ENCODE measurements at regions not wholly inside any gene's neighbourhood (a gene's known extent, or its start where the extent isn't known, plus 50 kb on each side); places are given as distances from the start of the nearest gene placed in this dataset.

- H3K27me3 ChIP-seq, result no peaks in the 10 kb centered on the region
- no peaks in the 10 kb centered on the region for H3K4me1 ChIP-seq (ENCODE audit: insufficient read depth)
- intact Hi-C loops (cut with DNase I), result no loop called here
- H3K9me3 ChIP-seq, result no peaks in the 10 kb centered on the region
- H3K36me3 ChIP-seq, result no peaks in the 10 kb centered on the region
- H3K27ac ChIP-seq, result no peak overlapping the region
- H3K4me3 ChIP-seq, result no peak overlapping the region
- no peak for DNase-seq
- WGBS, 3 donors, result 61 to 71% (median 70%) methylated on average over 3 of the region's 3 CpGs
- TF ChIP-seq EP300 (IDR thresholded peaks at IDR 0.05), result no peak
- no peak for TF ChIP-seq CTCF (IDR thresholded peaks at IDR 0.05)
- no peak for TF ChIP-seq POLR2A (IDR thresholded peaks at IDR 0.05)
Observed at GRCh38 chr4:111991797-111992196, 153.5 kb upstream of the FAM241A start.

- 19 to 26% (median 24%) methylated on average over 7 of the region's 7 CpGs for WGBS, 3 donors
- intact Hi-C loops (cut with DNase I), result no loop called here
- Histone ChIP-seq H3K27me3 (no peaks in the 10 kb centered on the region), H3K9me3 (no peaks in the 10 kb centered on the region), H3K4me3 (no peak overlapping the region), H3K36me3 (no peaks in the 10 kb centered on the region), H3K27ac (no peak overlapping the region), H3K4me1 (ENCODE audit: insufficient read depth) (no peaks in the 10 kb centered on the region)
- DNase-seq, result no peak
- TF ChIP-seq POLR2A (IDR thresholded peaks at IDR 0.05) (no peak), CTCF (IDR thresholded peaks at IDR 0.05) (no peak), EP300 (IDR thresholded peaks at IDR 0.05) (no peak)
Observed at GRCh38 chr4:111992351-111993168, 152.7 kb upstream of the FAM241A start.

GRCh38 chr4:111994392-111994791, 150.9 kb upstream of the FAM241A start:
- Histone ChIP-seq H3K27ac (no peak overlapping the region), H3K4me3 (no peak overlapping the region), H3K36me3 (no peaks in the 10 kb centered on the region), H3K27me3 (no peaks in the 10 kb centered on the region), H3K4me1 (ENCODE audit: insufficient read depth) (no peaks in the 10 kb centered on the region), H3K9me3 (no peaks in the 10 kb centered on the region)
- no peak for DNase-seq
- intact Hi-C loops (cut with DNase I), result no loop called here
- 32 to 50% (median 33%) methylated on average over 1 of the region's 1 CpG for WGBS, 3 donors
- TF ChIP-seq POLR2A (IDR thresholded peaks at IDR 0.05) (no peak), EP300 (IDR thresholded peaks at IDR 0.05) (no peak), CTCF (IDR thresholded peaks at IDR 0.05) (no peak)

GRCh38 chr4:111997785-111998184, 147.5 kb upstream of the FAM241A start:
- intact Hi-C loops (cut with DNase I), result no loop called here
- no peaks in the 10 kb centered on the region for H3K4me1 ChIP-seq (ENCODE audit: insufficient read depth)
- 83 to 90% (median 85%) methylated on average over 4 of the region's 4 CpGs for WGBS, 3 donors
- TF ChIP-seq EP300 (IDR thresholded peaks at IDR 0.05), result no peak
- TF ChIP-seq CTCF (IDR thresholded peaks at IDR 0.05), result no peak
- TF ChIP-seq POLR2A (IDR thresholded peaks at IDR 0.05), result no peak
- no peak overlapping the region for H3K27ac ChIP-seq
- DNase-seq, result no peak
- no peaks in the 10 kb centered on the region for H3K27me3 ChIP-seq
- no peaks in the 10 kb centered on the region for H3K36me3 ChIP-seq
- no peaks in the 10 kb centered on the region for H3K9me3 ChIP-seq
- H3K4me3 ChIP-seq, result no peak overlapping the region
